CD4-positive, alpha-beta memory T cell (primary cell): ENCODE measurements at regions not wholly inside any gene's neighbourhood (a gene's known extent, or its start where the extent isn't known, plus 50 kb on each side); places are given as distances from the start of the nearest gene placed in this dataset.
A peak's percentile ranks its signal among the peaks of the same experiment; 100 is the strongest.

Source experiments
- CTCF ChIA-PET: fragments of 350-600 bp; sonication (Branson Sonifier 250); formaldehyde crosslinking; loops from one replicate; lab custom pipeline; 2021; ENCODE audit warnings: inconsistent platforms; ENCODE audit not compliant: partially characterized antibody; lab: Charles Lee
- POLR2A ChIA-PET: fragments of 350-600 bp; sonication (Branson Sonifier 250); formaldehyde crosslinking; loops from one replicate; lab custom pipeline; 2021; ENCODE audit not compliant: partially characterized antibody; lab: Charles Lee
- DNase-seq, 5 donors: peaks; one replicate each; pipeline versions ENCODE4 v3.0.0 to v3.0.0-alpha.2; 2020 to 2022; ENCODE audit warnings: mixed read lengths in 1 of 5
- H3K27ac ChIP-seq: one replicate; pipeline ENCODE4 v1.7.0; 2013; ENCODE audit warnings: low read depth, low read length
- H3K27me3 ChIP-seq: 2 replicates; pipeline ENCODE4 v1.7.0; 2013; ENCODE audit warnings: mild to moderate bottlenecking, low read length, moderate library complexity; ENCODE audit not compliant: insufficient read depth
- H3K36me3 ChIP-seq: 2 replicates; pipeline ENCODE4 v1.7.0; 2013; ENCODE audit warnings: mild to moderate bottlenecking, low read length, moderate library complexity; ENCODE audit not compliant: insufficient read depth
- H3K4me1 ChIP-seq: 2 replicates; pipeline ENCODE4 v1.7.0; 2013; ENCODE audit warnings: mild to moderate bottlenecking, low read length, moderate library complexity; ENCODE audit not compliant: insufficient read depth
- H3K4me3 ChIP-seq, 2 donors: one replicate each; pipeline ENCODE4 v1.7.0; 2013; ENCODE audit warnings: low read length in 2 of 2, mild to moderate bottlenecking in 1 of 2
- H3K9me3 ChIP-seq, 2 donors: one replicate each; pipeline ENCODE4 v1.7.0; 2013; ENCODE audit warnings: low read length in 2 of 2, control low read depth in 1 of 2; ENCODE audit not compliant: control insufficient read depth in 1 of 2
- H3K27ac Mint-ChIP-seq, 7 donors: one replicate each; pipeline ENCODE4 v1.8.0; 2020 to 2021; ENCODE audit warnings: mixed read lengths in 7 of 7, mild to moderate bottlenecking in 6 of 7, inconsistent platforms in 3 of 7, moderate library complexity in 3 of 7
- H3K27me3 Mint-ChIP-seq, 2 donors: one replicate each; pipeline ENCODE4 v1.8.0; 2020 to 2021; ENCODE audit warnings: mixed read lengths in 2 of 2
- H3K36me3 Mint-ChIP-seq, 2 donors: one replicate each; pipeline ENCODE4 v1.8.0; 2020 to 2021; ENCODE audit warnings: mixed read lengths in 2 of 2, inconsistent platforms in 1 of 2, mild to moderate bottlenecking in 1 of 2
- H3K4me1 Mint-ChIP-seq, 4 donors: one replicate each; pipeline ENCODE4 v1.8.0; 2020 to 2021; ENCODE audit warnings: mixed read lengths in 4 of 4, mild to moderate bottlenecking in 1 of 4
- H3K4me3 Mint-ChIP-seq, 8 donors: one replicate each; pipeline ENCODE4 v1.8.0; 2020 to 2021; ENCODE audit warnings: mixed read lengths in 8 of 8, mild to moderate bottlenecking in 7 of 8, moderate library complexity in 6 of 8, inconsistent platforms in 3 of 8
- H3K9me3 Mint-ChIP-seq, 8 donors: one replicate each; pipeline ENCODE4 v1.8.0; 2020 to 2021; ENCODE audit warnings: mixed read lengths in 8 of 8, mild to moderate bottlenecking in 5 of 8, inconsistent platforms in 3 of 8, moderate library complexity in 1 of 8
- intact Hi-C: fragments of 100-400 bp; cut with micrococcal nuclease; formaldehyde crosslinking; loops from one replicate; pipeline ENCODE4 v1.15.1; 2023

DNA sequence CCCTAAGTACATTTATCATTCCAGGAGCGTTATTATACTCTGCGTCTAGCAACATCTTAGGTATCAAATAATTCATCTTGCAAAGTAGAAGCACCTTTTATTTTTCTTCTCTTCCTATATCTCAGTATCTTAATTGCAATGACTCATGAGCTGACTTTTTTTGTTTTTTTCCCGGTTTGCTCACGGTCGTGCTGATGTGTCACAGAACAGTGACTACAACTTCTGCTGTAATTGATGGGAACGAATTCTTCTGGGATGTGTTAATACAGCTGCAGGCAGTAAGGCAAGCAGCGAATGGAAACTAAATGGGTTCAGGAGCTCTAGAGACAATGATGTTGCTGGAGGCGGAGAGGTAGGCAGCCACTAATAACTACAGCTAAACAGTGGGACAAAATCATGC is 89.8 kb upstream of the TMPRSS15 start:
- H3K4me1 Mint-ChIP-seq, result no peaks in the 10 kb centered on the region
- Histone ChIP-seq H3K4me3 (no peak overlapping the region), H3K4me1 (no peaks in the 10 kb centered on the region), H3K27me3 (no peaks in the 10 kb centered on the region), H3K9me3 (no peaks in the 10 kb centered on the region), H3K27ac (no peak overlapping the region), H3K36me3 (no peaks in the 10 kb centered on the region)
- no peak overlapping the region for H3K27ac Mint-ChIP-seq
- H3K9me3 Mint-ChIP-seq, result peaks cover 0 to 3% (median 0%) of the 10 kb centered on the region in 8 donors
- CTCF ChIA-PET, result no interaction called here
- no peak for DNase-seq
- H3K36me3 Mint-ChIP-seq, result no peaks in the 10 kb centered on the region
- POLR2A ChIA-PET, result no interaction called here
- no peak overlapping the region for H3K4me3 Mint-ChIP-seq
- intact Hi-C loops, result no loop called here
- no peaks in the 10 kb centered on the region for H3K27me3 Mint-ChIP-seq

DNA sequence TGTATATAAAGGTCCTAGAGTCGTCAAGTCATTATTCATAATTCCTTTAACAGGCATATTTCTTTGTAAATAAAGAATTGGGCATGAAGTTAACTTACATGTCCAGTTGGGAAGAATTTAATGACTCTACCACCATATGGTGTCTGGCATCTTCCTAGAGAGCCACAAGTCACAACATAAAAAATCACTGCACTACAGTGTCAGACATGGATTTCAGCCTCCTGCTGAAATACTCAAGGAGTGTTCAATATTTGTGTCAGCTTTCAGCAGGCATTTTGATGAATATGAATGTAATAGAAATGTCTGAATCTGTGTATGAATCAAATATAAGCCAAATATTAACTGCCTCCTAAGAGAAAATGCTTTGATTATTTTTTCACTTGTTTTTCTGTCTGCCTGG is 91.9 kb upstream of the TMPRSS15 start:
- Mint-ChIP-seq H3K27me3 (no peaks in the 10 kb centered on the region), H3K4me3 (no peak overlapping the region), H3K4me1 (no peaks in the 10 kb centered on the region), H3K36me3 (no peaks in the 10 kb centered on the region), H3K27ac (no peak overlapping the region), H3K9me3 (peaks cover 0 to 3% (median 0%) of the 10 kb centered on the region in 8 donors)
- H3K27ac ChIP-seq, result no peak overlapping the region
- no peak for DNase-seq
- H3K4me1 ChIP-seq, result no peaks in the 10 kb centered on the region
- intact Hi-C loops, result no loop called here
- H3K9me3 ChIP-seq, result no peaks in the 10 kb centered on the region
- ChIA-PET POLR2A (no interaction called here), CTCF (no interaction called here)
- no peaks in the 10 kb centered on the region for H3K36me3 ChIP-seq
- H3K4me3 ChIP-seq, result no peak overlapping the region
- no peaks in the 10 kb centered on the region for H3K27me3 ChIP-seq

DNA sequence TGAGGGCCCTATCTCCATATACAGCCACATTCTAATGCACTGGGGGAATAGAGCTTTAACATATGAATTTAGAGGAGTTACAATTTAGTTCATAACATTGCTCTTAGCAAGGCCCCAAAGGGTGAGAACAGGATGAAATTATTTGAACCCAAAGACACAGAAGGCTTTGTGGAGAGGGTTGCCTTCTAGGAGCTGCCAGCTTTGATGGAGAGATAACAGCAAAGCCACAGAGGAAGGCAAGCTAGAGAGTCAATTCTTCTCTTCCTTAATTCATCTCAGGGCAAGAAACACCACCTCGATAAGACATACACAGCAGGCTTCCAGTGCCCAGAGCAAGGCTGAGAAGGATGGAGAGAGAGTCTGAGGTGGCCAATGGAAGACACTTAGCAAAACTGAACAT is 94.8 kb upstream of the TMPRSS15 start:
- Mint-ChIP-seq H3K4me1 (no peaks in the 10 kb centered on the region), H3K4me3 (no peak overlapping the region), H3K36me3 (no peaks in the 10 kb centered on the region), H3K27me3 (no peaks in the 10 kb centered on the region), H3K27ac (no peak overlapping the region), H3K9me3 (peaks cover 0 to 5% (median 0%) of the 10 kb centered on the region in 8 donors)
- Histone ChIP-seq H3K4me1 (no peaks in the 10 kb centered on the region), H3K9me3 (no peaks in the 10 kb centered on the region), H3K36me3 (no peaks in the 10 kb centered on the region), H3K27me3 (no peaks in the 10 kb centered on the region), H3K27ac (no peak overlapping the region), H3K4me3 (no peak overlapping the region)
- no peak for DNase-seq
- CTCF ChIA-PET, result no interaction called here
- POLR2A ChIA-PET, result no interaction called here
- intact Hi-C loops, result no loop called here

DNA sequence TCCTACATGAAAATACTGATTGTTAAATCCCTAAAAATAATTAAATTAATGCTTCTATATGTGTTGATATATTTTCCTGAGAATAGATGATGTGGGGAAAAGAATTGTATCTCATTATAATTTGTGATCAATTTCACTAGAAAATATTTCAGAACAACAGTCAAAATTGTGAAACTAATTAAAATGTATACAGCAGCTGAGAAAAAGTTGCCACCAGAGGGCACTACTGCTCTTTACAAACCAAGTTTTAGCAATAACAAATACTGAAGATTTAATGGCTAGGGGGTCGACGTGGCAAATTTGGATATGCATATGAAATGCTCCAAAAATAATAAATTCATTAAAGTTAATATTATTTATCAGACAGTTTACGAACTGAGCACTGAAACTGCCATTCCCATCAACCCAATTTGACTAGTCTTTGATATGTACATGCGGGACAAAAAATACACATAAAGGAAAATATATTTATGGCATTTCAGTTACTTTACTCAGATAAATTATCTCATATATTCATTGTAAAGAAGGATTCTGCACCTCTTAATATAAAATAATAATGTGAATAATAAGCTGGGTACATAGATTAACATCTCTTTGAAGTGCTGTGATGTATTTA is 96.3 kb upstream of the TMPRSS15 start:
- no peaks in the 10 kb centered on the region for H3K36me3 ChIP-seq
- no peaks in the 10 kb centered on the region for H3K9me3 ChIP-seq
- H3K4me3 ChIP-seq, result no peak overlapping the region
- DNase-seq, result peak in 2 of 5 donors; percentile 4 to 5
- POLR2A ChIA-PET, result no interaction called here
- H3K27me3 Mint-ChIP-seq, result no peaks in the 10 kb centered on the region
- H3K4me1 Mint-ChIP-seq, result no peaks in the 10 kb centered on the region
- H3K9me3 Mint-ChIP-seq, result peaks cover 0 to 5% (median under 1%) of the 10 kb centered on the region in 8 donors
- H3K4me1 ChIP-seq, result no peaks in the 10 kb centered on the region
- no peak overlapping the region for H3K27ac ChIP-seq
- intact Hi-C loops, result no loop called here
- CTCF ChIA-PET, result no interaction called here
- no peak overlapping the region for H3K4me3 Mint-ChIP-seq
- H3K27ac Mint-ChIP-seq, result no peak overlapping the region
- no peaks in the 10 kb centered on the region for H3K36me3 Mint-ChIP-seq
- H3K27me3 ChIP-seq, result no peaks in the 10 kb centered on the region

DNA sequence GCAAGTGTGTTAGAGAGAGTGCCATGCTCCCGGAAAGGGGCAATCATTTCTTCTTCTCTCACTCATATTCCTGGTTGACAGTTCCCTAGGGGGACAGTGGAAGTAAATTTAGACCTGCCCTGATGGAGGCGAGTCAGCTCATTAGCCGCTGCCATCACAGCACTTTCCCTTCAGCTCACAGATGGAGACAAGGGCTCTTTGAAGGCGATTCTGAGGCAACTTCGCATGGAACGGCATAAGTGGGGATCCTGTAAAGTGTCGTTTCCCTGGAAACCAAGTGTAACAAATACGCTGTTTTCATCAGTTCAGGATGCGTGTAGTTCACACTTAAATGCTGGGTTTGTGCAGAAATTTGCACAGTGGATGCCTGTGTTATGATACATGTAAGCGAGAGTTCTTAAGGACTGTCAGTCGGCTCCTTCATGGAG is 114.5 kb upstream of the TMPRSS15 start:
- Histone ChIP-seq H3K27ac (no peak overlapping the region), H3K9me3 (no peaks in the 10 kb centered on the region), H3K4me3 (no peak overlapping the region), H3K4me1 (no peaks in the 10 kb centered on the region), H3K36me3 (no peaks in the 10 kb centered on the region), H3K27me3 (no peaks in the 10 kb centered on the region)
- H3K4me3 Mint-ChIP-seq, result no peak overlapping the region
- H3K27ac Mint-ChIP-seq, result no peak overlapping the region
- intact Hi-C loops, result no loop called here
- peaks cover 0 to 6% (median 1%) of the 10 kb centered on the region in 8 donors for H3K9me3 Mint-ChIP-seq
- DNase-seq, result no peak
- POLR2A ChIA-PET, result no interaction called here
- H3K36me3 Mint-ChIP-seq, result no peaks in the 10 kb centered on the region
- no peaks in the 10 kb centered on the region for H3K4me1 Mint-ChIP-seq
- H3K27me3 Mint-ChIP-seq, result no peaks in the 10 kb centered on the region
- CTCF ChIA-PET, result no interaction called here

DNA sequence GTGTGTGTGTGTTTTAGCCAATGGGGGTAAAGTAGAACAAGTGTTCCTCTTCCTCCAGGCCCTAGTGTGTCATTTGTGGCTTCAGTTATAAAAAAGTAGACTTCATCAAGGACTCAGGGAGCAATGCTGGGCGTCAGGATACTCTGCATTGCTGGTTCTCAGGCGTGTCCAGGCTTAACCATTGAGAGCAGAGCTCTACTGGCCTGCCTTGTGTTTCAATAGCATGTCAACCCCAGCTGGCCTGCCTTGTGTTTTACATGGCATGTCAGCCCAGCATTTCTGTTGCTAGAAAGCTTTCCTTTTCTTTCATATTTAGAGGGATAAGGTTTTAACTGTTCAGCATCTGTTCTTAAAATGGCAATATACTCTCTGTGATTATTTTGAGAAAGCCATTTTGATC is 117.6 kb upstream of the TMPRSS15 start:
- Histone ChIP-seq H3K9me3 (no peaks in the 10 kb centered on the region), H3K4me3 (no peak overlapping the region), H3K36me3 (no peaks in the 10 kb centered on the region), H3K27ac (no peak overlapping the region), H3K27me3 (no peaks in the 10 kb centered on the region), H3K4me1 (no peaks in the 10 kb centered on the region)
- Mint-ChIP-seq H3K9me3 (peaks cover 0 to 6% (median 0%) of the 10 kb centered on the region in 8 donors), H3K36me3 (no peaks in the 10 kb centered on the region), H3K27ac (no peak overlapping the region), H3K4me1 (no peaks in the 10 kb centered on the region), H3K27me3 (no peaks in the 10 kb centered on the region), H3K4me3 (no peak overlapping the region)
- POLR2A ChIA-PET, result no interaction called here
- no peak for DNase-seq
- intact Hi-C loops, result no loop called here
- CTCF ChIA-PET, result no interaction called here

DNA sequence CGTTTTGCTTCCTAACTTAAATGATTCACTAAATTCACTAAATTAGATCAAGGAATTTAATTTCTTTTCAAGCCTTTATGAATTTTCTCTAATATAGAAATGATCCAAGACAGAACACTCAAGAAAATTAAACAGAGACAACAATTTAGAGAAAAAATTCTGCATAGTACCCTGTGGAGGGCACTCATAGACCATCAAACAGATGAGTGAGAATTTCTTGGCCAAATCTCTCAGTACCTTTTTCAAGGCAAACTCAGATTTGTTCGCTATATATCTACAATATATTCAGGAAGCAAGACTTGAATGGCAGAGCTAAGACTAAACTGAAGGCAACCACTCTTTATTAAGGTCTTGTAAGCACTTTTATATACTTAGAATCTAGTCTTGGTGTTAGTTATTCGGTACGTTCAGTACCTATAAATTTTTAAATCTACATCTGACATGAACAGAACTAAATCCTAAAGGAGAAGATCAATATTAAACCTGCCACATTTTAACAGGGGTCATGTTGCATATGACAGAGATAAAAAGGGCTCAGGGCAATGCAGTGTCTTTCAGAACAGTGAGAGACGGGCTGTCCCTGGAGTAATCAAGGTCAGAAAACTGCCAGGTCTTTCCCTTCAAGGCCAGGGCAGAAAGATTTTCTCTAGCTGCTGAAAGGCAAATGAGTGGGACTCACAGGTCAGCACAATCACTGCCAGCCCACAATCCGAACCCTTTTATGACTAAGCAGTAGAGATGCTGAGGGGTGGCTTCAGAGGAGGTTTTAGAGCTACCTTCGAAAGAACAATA is 118.8 kb upstream of the TMPRSS15 start:
- Mint-ChIP-seq H3K9me3 (peaks cover 0 to 3% (median 0%) of the 10 kb centered on the region in 8 donors), H3K4me3 (no peak overlapping the region), H3K36me3 (no peaks in the 10 kb centered on the region), H3K4me1 (no peaks in the 10 kb centered on the region), H3K27me3 (no peaks in the 10 kb centered on the region), H3K27ac (no peak overlapping the region)
- DNase-seq, result no peak
- CTCF ChIA-PET, result no interaction called here
- Histone ChIP-seq H3K27ac (no peak overlapping the region), H3K4me1 (no peaks in the 10 kb centered on the region), H3K9me3 (no peaks in the 10 kb centered on the region), H3K27me3 (no peaks in the 10 kb centered on the region), H3K36me3 (no peaks in the 10 kb centered on the region), H3K4me3 (no peak overlapping the region)
- POLR2A ChIA-PET, result no interaction called here
- intact Hi-C loops, result no loop called here
